HuH-7 (cell line): ENCODE measurements at regions not wholly inside any gene's neighbourhood (a gene's known extent, or its start where the extent isn't known, plus 50 kb on each side); places are given as distances from the start of the nearest gene placed in this dataset.
A peak's percentile ranks its signal among the peaks of the same experiment; 100 is the strongest.
"Not testable (repeated sequence)": the region's sequence is repeated elsewhere in the genome, so short reads cannot be mapped to it uniquely, and the experiment has no call there.

Experiments
- DNase-seq: peaks from one replicate; pipeline ENCODE4 v3.0.0; 2011; ENCODE audit warnings: low spot score

DNA sequence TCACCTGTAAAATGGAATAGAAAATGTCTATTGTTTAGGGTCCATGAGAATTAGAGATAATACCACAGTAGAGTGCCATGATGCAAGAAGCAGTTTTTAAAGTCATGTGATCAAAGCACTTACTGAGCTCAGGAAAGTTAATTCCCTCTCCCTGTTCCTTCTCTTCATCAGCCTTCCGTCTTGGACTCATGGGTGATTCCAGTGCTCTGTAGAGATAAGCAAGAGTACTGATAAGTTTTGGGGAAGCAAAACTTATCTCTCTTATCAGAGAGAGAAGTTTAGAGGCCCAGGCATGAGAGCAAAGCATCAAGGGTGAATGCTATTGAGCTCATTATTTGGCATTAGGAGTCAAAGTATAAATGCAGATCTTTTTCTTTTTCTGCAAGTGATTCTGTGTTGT, 410.1 kb downstream of the AGTPBP1 start:
- DNase-seq = no peak

- no peak for DNase-seq
These were observed 419.2 kb downstream of the AGTPBP1 start for GRCh38 chr9:85322592-85322991.

DNA sequence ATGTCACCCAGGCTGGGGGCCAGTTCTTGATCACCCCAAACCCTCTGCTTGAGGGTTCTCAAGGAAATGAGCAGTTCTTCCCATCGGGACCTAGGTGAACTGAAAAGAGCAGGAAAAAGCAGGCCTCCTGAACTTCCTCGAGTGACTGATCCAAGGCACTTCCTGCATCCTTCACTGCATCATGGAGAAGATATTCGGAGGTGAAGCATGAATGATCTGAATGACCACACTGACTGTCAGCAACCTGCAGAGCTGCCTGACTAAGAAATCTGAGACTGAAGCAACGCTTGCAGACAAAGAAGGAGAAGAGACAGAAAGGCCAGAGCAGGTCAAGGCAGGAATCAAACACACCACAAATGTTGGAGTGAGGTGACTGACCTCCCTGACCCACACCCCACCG, 420.2 kb downstream of the AGTPBP1 start:
- no peak for DNase-seq

DNA sequence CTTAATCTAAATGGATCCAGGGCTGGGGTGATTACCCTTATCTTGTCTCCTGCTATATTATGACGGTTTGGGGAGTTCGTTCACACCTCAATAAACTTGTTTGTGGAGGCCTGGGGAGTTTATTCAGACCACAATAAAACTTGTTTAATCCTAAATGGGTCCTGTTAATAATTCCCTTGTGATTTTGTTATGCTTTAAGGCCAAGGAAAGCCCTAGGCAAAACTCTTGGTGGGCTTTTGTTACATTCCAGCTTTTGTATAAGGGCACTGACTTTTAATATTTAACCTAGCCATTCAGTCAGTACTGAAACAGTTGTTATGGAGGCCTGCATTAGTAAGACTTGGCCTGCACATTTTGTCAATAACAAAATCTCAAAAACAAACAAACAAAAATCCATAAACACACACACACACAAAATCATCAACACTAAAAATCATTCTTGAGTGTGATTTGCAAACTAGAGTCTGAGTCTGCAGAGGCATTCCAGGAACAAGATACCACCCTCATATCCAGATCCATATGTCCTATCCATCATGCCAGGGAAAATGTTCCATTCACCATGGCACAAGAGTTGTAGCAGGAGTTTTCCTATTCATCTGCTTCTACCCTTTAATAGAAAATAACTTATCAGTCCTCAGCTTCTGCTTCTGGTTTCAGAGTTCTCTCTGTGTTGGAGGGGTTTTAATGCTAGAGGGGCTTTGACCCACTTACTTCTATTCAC, 421.7 kb downstream of the AGTPBP1 start:
- no peak for DNase-seq

- DNase-seq = not testable (repeated sequence)
These were observed 426.2 kb downstream of the AGTPBP1 start for GRCh38 chr9:85315535-85315934.

DNA sequence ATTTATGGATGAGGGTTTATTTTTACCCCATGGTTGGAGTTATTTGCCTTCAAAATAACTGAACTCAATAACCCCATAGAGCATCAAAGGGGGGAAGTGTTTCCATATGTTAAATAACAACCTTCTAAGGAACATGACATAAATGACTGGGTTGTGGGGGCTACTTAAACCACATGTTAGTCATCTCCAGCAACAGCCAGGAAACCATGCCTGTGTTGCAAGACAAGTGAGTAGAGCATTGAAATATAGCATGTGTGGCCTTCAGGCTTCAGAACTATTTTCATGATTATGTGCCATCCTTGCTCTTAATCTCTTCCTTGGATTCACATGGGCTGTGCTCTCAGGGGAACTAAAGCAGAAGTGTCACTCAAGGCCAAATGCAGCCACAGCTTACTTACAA, 431.2 kb downstream of the AGTPBP1 start:
- DNase-seq = no peak

GRCh38 chr9:85303757-85304134, 438.0 kb downstream of the AGTPBP1 start:
- DNase-seq = no peak

DNA sequence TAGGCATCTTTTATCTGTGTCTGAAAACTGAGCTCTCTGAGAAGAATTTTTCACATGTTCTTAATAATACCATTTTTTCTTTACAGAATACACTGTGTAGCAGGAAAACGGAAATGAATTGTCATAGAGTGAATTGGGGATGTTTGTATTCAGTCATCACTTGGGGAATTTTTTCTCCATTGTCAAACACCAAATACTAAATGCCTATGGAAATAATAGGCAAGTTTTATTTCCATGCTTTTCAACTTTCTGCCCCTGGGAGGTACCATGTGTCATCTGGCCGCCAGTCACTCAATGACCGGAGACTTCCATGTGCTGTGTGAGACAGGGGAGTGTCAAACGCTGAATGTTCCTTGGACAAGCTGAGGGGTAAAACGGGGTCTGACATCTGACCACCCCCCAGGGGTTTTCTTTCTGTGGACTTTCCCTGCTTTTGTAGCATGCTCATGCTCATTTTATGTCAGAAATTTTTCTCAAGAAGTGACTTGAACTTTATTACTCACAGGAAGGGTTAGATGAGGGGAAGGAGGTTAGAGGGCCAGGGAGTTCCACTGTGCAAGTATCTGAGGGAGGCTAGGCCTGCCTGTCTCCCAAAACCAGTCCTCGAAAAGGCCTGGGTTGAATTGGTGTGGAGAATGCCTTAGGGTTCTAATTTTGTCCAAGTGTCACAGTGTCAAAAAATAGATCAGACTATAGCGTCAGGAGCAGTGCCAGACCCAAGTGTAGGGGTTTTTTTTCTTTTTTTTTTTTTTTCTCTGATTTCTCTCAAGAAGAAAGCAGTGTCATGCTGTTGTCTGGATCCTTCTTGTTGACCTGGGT, 438.6 kb downstream of the AGTPBP1 start:
- DNase-seq = no peak

- no peak for DNase-seq
These were observed 443.3 kb downstream of the AGTPBP1 start for GRCh38 chr9:85298499-85298898.

DNA sequence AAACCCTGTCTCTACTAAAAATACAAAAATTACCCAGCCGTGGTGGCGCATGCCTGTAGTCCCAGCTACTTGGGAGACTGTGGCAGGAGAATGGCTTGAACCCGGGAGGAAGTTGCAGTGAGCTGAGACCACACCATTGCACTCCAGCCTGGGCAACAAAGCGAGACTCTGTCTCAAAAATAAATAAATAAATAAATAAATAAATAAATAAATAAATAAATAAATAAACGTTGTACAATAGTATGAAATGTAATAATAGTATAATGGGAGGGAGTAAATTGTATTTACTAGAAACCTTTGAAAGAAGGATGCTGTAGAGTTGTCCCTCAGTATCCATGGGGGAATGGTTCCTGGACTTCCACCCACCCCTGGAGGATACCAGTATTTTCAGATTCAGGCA, 446.5 kb downstream of the AGTPBP1 start:
- not testable (repeated sequence) for DNase-seq

DNA sequence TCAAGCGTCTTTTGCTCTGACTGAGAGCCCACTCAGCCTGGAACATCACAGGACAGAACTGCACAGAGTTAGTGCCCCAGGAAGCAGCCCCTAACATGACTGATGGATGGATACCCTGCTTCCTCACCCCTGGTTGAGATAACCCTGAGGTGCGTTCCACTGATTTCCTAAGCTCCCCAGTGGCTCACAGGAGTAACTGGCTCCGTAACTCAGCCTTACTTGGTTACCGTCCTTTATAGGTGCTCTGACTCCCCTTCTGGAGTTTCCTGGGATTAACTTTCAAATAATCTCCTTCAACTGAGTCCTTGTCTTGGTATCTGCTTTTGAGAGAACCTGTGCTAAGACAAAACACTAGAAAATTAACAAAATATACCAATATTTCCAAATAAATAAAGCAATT, 449.5 kb downstream of the AGTPBP1 start:
- DNase-seq = peak; percentile 7

DNA sequence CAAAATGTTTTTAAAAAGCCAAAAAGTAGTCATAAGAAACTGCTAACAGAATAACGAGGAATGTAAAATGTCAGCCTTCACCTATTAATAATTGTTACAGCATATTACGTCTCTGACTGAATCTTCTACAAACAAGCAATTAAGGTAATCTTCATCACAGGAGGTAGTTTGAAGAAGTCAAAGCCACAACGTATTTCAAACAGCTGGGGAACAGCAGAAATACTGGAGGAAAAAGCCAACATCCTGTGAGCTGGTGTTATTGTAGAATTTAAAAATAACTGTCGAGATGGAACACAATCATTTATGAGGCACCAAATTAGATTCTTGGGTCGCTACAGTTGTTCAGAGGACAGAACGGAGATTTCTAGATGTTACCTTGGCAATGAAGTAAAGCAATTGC, 450.5 kb downstream of the AGTPBP1 start:
- DNase-seq = no peak

DNA sequence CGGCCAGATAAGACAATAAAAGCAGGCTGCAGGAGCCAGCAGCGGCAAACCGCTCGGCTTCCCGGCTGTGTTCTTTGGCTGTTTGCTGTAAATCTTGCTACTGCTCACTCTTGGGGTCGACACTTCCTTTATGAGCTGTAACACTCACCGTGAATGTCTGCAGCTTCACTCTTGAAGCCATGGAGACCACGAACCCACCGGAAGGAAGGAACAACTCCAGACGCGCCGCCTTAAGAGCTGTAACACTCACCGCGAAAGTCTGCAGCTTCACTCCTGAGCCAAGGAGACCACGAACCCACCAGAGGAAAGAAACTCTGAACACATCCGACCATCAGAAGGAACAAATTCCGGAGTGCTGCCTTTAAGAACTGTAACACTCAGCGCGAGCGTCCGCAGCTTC, 451.7 kb downstream of the AGTPBP1 start:
- no peak for DNase-seq

DNA sequence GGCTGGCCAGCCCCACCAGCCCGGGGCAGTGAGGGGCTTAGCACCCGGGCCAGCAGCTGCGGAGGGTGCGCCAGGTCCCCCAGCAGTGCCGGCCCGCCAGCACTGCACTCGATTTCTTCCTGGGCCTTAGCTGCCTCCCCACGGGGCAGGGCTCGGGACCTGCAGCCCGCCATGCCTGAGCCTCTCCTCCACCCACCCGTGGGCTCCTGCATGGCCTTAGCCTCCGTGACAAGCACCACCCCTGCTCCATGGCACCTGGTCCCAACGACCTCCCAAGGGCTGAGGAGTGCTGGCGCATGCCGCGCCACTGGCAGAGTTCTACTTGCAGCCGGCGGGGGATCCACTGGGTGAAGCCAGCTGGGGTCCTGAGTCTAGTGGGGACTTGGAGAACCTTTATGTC, 452.6 kb downstream of the AGTPBP1 start:
- DNase-seq = no peak

DNA sequence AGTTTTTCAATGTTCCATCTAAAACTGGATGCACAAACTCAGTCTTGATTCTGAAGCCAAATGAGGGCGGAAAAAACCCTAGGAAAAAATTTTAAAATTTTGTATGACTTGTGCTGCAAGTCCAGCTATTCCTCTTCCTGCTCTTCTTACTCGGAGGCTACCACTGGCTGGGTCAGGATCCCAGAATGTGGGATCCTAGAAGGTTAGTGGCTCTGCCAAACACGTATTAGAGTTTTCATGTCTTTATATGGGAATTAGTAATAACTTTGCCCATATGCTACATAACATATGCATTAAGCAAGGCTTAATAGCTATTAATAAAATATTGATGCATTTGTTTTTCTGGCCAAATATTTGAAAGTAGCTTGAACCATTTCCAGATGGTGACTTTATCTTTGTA, 458.3 kb downstream of the AGTPBP1 start:
- no peak for DNase-seq

GRCh38 chr9:85278769-85279168, 463.0 kb downstream of the AGTPBP1 start:
- no peak for DNase-seq

- DNase-seq = no peak
These were observed 465.0 kb downstream of the AGTPBP1 start for GRCh38 chr9:85276741-85277140.

GRCh38 chr9:85269811-85270210, 471.9 kb downstream of the AGTPBP1 start:
- no peak for DNase-seq

DNA sequence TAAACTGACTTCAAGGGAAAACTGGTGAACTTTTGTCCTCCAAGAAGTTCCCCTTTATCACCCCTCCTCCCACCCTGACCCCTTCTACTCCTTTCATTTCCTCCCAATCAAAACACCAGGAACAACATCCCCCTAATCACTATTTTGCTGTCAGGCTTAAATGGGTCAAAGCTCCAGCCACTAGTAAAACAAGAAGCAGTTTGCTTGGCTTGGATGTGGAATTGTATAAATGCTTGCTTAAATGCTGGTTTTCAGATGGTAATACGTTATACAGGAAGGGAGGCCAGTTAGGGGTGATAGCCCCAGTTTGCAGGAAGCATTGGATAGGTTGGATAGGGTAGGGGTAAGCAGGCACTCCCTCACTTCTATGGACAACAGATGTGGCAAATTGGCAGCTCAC, 473.6 kb downstream of the AGTPBP1 start:
- DNase-seq = no peak

GRCh38 chr9:85264695-85265094, 477.1 kb downstream of the AGTPBP1 start:
- no peak for DNase-seq

- no peak for DNase-seq
These were observed 478.5 kb downstream of the AGTPBP1 start for GRCh38 chr9:85263288-85263687.

- DNase-seq = no peak
These were observed 479.4 kb downstream of the AGTPBP1 start for GRCh38 chr9:85262333-85262732.

DNA sequence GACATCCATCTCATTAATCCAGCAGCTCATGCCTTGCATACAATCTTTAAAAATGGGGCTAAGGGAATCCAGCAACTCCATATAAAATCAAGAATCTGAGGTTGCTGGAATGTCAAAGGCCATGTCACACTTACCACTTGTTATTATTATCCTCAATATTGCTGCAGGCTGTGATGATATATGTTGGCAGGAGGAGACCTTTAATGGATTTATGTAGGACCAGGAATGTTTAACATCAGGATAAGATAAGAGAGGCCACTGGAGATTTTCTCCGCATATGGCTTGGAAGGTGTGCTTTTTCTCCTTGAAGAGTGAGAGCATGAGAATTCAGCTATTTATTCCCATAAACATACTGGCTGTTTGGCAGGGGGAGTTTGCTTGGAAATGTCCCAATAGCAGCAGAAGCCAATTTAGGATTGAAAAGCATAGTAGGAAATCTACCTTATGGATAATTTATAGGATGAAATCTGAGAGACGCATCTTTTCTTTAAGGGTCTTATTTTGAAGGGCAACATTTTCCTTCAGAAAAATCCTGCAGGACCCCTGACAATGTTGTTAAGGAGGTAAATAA, 481.4 kb downstream of the AGTPBP1 start:
- no peak for DNase-seq
